Neural crest cell (in vitro differentiated cells): ENCODE measurements at regions not wholly inside any gene's neighbourhood (a gene's known extent, or its start where the extent isn't known, plus 50 kb on each side); places are given as distances from the start of the nearest gene placed in this dataset.

Experiments
- DNase-seq: peaks from one replicate; pipeline ENCODE4 v3.0.0; 2021; ENCODE audit warnings: low read depth, mixed read lengths, low spot score
- H3K27ac Mint-ChIP-seq: one replicate; pipeline ENCODE4 v1.8.0; 2021; ENCODE audit warnings: mild to moderate bottlenecking, mixed read lengths; ENCODE audit not compliant: unreplicated experiment
- H3K27me3 Mint-ChIP-seq: 2 replicates; pipeline ENCODE4 v1.8.0; 2021; ENCODE audit warnings: low read depth, mild to moderate bottlenecking, mixed read lengths
- H3K36me3 Mint-ChIP-seq: 2 replicates; pipeline ENCODE4 v1.8.0; 2021; ENCODE audit warnings: low read depth, mild to moderate bottlenecking, mixed read lengths
- H3K4me1 Mint-ChIP-seq: 2 replicates; pipeline ENCODE4 v1.8.0; 2021; ENCODE audit warnings: mixed read lengths
- H3K4me3 Mint-ChIP-seq: one replicate; pipeline ENCODE4 v1.8.0; 2021; ENCODE audit warnings: mild to moderate bottlenecking, mixed read lengths
- H3K9me3 Mint-ChIP-seq: 2 replicates; pipeline ENCODE4 v1.8.0; 2021; ENCODE audit warnings: mixed read lengths
- CTCF ChIP-seq: fragments of 200-600 bp; sonication (generic); conservative IDR thresholded peaks from 2 replicates; pipeline ENCODE4 v1.5.0; 2021; ENCODE audit warnings: antibody characterized with exemption, mild to moderate bottlenecking

GRCh38 chr6:105501826-105502344 lies 99.0 kb upstream of the PREP start:
- no peak overlapping the region for H3K27ac Mint-ChIP-seq
- H3K9me3 Mint-ChIP-seq: no peaks in the 10 kb centered on the region
- peaks cover 5% of the 10 kb centered on the region for H3K4me1 Mint-ChIP-seq
- TF ChIP-seq CTCF: no peak
- no peaks in the 10 kb centered on the region for H3K27me3 Mint-ChIP-seq
- H3K4me3 Mint-ChIP-seq: no peak overlapping the region
- no peak for DNase-seq
- H3K36me3 Mint-ChIP-seq: no peaks in the 10 kb centered on the region

- no peak for TF ChIP-seq CTCF
- Mint-ChIP-seq H3K36me3 (no peaks in the 10 kb centered on the region), H3K27ac (no peak overlapping the region), H3K4me3 (no peak overlapping the region), H3K27me3 (no peaks in the 10 kb centered on the region), H3K9me3 (no peaks in the 10 kb centered on the region), H3K4me1 (peaks cover 5% of the 10 kb centered on the region)
- no peak for DNase-seq
These were observed 98.4 kb upstream of the PREP start for GRCh38 chr6:105501246-105501645.

- TF ChIP-seq CTCF: no peak
- H3K27ac Mint-ChIP-seq: no peak overlapping the region
- no peak overlapping the region for H3K4me3 Mint-ChIP-seq
- peaks cover 5% of the 10 kb centered on the region for H3K4me1 Mint-ChIP-seq
- no peak for DNase-seq
- no peaks in the 10 kb centered on the region for H3K9me3 Mint-ChIP-seq
- H3K36me3 Mint-ChIP-seq: no peaks in the 10 kb centered on the region
- no peaks in the 10 kb centered on the region for H3K27me3 Mint-ChIP-seq
These were observed 97.8 kb upstream of the PREP start for GRCh38 chr6:105500693-105501092.

- no peaks in the 10 kb centered on the region for H3K27me3 Mint-ChIP-seq
These were observed 97.0 kb upstream of the PREP start for GRCh38 chr6:105499931-105500330.

GRCh38 chr6:105499136-105499870 lies 96.4 kb upstream of the PREP start:
- Mint-ChIP-seq H3K27me3 (no peaks in the 10 kb centered on the region), H3K36me3 (no peaks in the 10 kb centered on the region), H3K4me3 (no peak overlapping the region), H3K4me1 (peaks cover 5% of the 10 kb centered on the region), H3K9me3 (no peaks in the 10 kb centered on the region), H3K27ac (no peak overlapping the region)
- DNase-seq: no peak
- no peak for TF ChIP-seq CTCF

More at GRCh38 chr6:105499931-105500330, 97.0 kb upstream of the PREP start:
- DNase-seq: no peak
- Mint-ChIP-seq H3K4me1 (peaks cover 5% of the 10 kb centered on the region), H3K27ac (no peak overlapping the region), H3K9me3 (no peaks in the 10 kb centered on the region), H3K36me3 (no peaks in the 10 kb centered on the region), H3K4me3 (no peak overlapping the region)
- no peak for TF ChIP-seq CTCF
